Stimulated activated CD4-positive, alpha-beta T cell treated with anti-CD3 and anti-CD28 coated beads, Interleukin-15, amount 100 ng/mL, for 24 hours (primary cell): ENCODE measurements at regions not wholly inside any gene's neighbourhood (a gene's known extent, or its start where the extent isn't known, plus 50 kb on each side); places are given as distances from the start of the nearest gene placed in this dataset.

Experiments used
- DNase-seq: peaks from one replicate; pipeline ENCODE4 v3.0.0-alpha.2; 2020

GRCh38 chr2:180337136-180337535 is 330.0 kb upstream of the CWC22 start:
- no peak for DNase-seq

GRCh38 chr2:180336550-180336949 is 329.5 kb upstream of the CWC22 start:
- no peak for DNase-seq

GRCh38 chr2:180334514-180334913 is 327.4 kb upstream of the CWC22 start:
- no peak for DNase-seq

- no peak for DNase-seq
Measured at GRCh38 chr2:180328795-180329422, 321.8 kb upstream of the CWC22 start.

GRCh38 chr2:180327185-180327584 is 320.1 kb upstream of the CWC22 start:
- no peak for DNase-seq

GRCh38 chr2:180325416-180326120 is 318.5 kb upstream of the CWC22 start:
- no peak for DNase-seq

- DNase-seq: no peak
Measured at GRCh38 chr2:180324182-180324581, 317.1 kb upstream of the CWC22 start.

GRCh38 chr2:180322781-180323180 is 315.7 kb upstream of the CWC22 start:
- no peak for DNase-seq

GRCh38 chr2:180319586-180320405 is 312.7 kb upstream of the CWC22 start:
- no peak for DNase-seq

- DNase-seq: no peak
Measured at GRCh38 chr2:180314086-180314485, 307.0 kb upstream of the CWC22 start.

GRCh38 chr2:180312542-180312941 is 305.4 kb upstream of the CWC22 start:
- no peak for DNase-seq

GRCh38 chr2:180307096-180307495 is 300.0 kb upstream of the CWC22 start:
- DNase-seq: no peak

- DNase-seq: no peak
Measured at GRCh38 chr2:180306346-180306745, 299.2 kb upstream of the CWC22 start.

GRCh38 chr2:180291552-180292421 is 284.7 kb upstream of the CWC22 start:
- no peak for DNase-seq

- no peak for DNase-seq
Measured at GRCh38 chr2:180291060-180291459, 284.0 kb upstream of the CWC22 start.

- DNase-seq: no peak
Measured at GRCh38 chr2:180289627-180290026, 282.5 kb upstream of the CWC22 start.

- DNase-seq: no peak
Measured at GRCh38 chr2:180279581-180279980, 272.5 kb upstream of the CWC22 start.

- DNase-seq: no peak
Measured at GRCh38 chr2:180276733-180277132, 269.6 kb upstream of the CWC22 start.

- DNase-seq: no peak
Measured at GRCh38 chr2:180268006-180268405, 260.9 kb upstream of the CWC22 start.

- DNase-seq: no peak
Measured at GRCh38 chr2:180261976-180262375, 254.9 kb upstream of the CWC22 start.

GRCh38 chr2:180258579-180258978 is 251.5 kb upstream of the CWC22 start:
- no peak for DNase-seq

GRCh38 chr2:180258041-180258537 is 251.0 kb upstream of the CWC22 start:
- DNase-seq: no peak

GRCh38 chr2:180257247-180257646 is 250.2 kb upstream of the CWC22 start:
- DNase-seq: no peak
